ENCODE measurements at regions not wholly inside any gene's neighbourhood (a gene's known extent, or its start where the extent isn't known, plus 50 kb on each side); places are given as distances from the start of the nearest gene placed in this dataset.

DNA sequence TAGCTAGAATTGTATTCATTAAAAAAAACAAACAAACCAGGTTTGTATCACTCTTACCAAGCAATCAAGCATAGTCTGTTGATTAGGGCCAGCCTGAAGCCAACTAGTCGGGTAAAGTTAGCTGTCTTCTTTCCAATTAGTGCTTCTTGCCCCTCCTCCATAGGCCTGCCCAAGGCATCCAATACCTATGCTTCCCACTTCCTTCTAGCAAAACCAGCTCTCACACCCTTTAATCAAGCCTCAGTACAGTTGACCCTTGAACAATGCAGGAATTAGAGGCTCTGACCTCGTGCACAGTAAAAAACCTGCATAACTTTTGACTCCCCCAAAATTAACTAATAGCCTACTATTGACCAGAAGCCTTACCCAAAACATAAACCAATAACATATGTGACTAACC is 119.1 kb upstream of the DTNBP1 start:
- TF ChIP-seq POLR2A (IDR thresholded peaks at IDR 0.05) = no peak
- TF ChIP-seq, protein P1, sequence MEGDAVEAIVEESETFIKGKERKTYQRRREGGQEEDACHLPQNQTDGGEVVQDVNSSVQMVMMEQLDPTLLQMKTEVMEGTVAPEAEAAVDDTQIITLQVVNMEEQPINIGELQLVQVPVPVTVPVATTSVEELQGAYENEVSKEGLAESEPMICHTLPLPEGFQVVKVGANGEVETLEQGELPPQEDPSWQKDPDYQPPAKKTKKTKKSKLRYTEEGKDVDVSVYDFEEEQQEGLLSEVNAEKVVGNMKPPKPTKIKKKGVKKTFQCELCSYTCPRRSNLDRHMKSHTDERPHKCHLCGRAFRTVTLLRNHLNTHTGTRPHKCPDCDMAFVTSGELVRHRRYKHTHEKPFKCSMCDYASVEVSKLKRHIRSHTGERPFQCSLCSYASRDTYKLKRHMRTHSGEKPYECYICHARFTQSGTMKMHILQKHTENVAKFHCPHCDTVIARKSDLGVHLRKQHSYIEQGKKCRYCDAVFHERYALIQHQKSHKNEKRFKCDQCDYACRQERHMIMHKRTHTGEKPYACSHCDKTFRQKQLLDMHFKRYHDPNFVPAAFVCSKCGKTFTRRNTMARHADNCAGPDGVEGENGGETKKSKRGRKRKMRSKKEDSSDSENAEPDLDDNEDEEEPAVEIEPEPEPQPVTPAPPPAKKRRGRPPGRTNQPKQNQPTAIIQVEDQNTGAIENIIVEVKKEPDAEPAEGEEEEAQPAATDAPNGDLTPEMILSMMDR (IDR thresholded peaks at IDR 0.05) = no peak
- H3K4me3 ChIP-seq = no peak overlapping the region

GRCh38 chr6:15781333-15781732 is 118.5 kb upstream of the DTNBP1 start:
- no peaks in the 10 kb centered on the region for H3K27me3 ChIP-seq
- no peaks in the 10 kb centered on the region for H3K4me1 ChIP-seq

More for the DNA sequence above, 119.1 kb upstream of the DTNBP1 start:
- H3K27me3 ChIP-seq = no peaks in the 10 kb centered on the region
- H3K4me1 ChIP-seq = no peaks in the 10 kb centered on the region
- no peaks in the 10 kb centered on the region for H3K36me3 ChIP-seq
- DNase-seq = no peak
- intact Hi-C loops (cut with DNase I; ENCODE audit: low total_unique reads) = no loop called here
- no peak overlapping the region for H3K27ac ChIP-seq
- no peaks in the 10 kb centered on the region for H3K9me3 ChIP-seq

GRCh38 chr6:15780437-15780836 is 117.6 kb upstream of the DTNBP1 start:
- Histone ChIP-seq H3K4me3 (no peak overlapping the region), H3K36me3 (no peaks in the 10 kb centered on the region), H3K27ac (no peak overlapping the region), H3K9me3 (no peaks in the 10 kb centered on the region), H3K4me1 (no peaks in the 10 kb centered on the region), H3K27me3 (no peaks in the 10 kb centered on the region)
- intact Hi-C loops (cut with DNase I; ENCODE audit: low total_unique reads) = no loop called here
- DNase-seq = no peak
- TF ChIP-seq, protein P1 (IDR thresholded peaks at IDR 0.05) = no peak
- TF ChIP-seq POLR2A (IDR thresholded peaks at IDR 0.05) = no peak

More at GRCh38 chr6:15781333-15781732, 118.5 kb upstream of the DTNBP1 start:
- no peak overlapping the region for H3K27ac ChIP-seq
- TF ChIP-seq, protein P1 (IDR thresholded peaks at IDR 0.05) = no peak
- TF ChIP-seq POLR2A (IDR thresholded peaks at IDR 0.05) = no peak
- DNase-seq = no peak
- H3K4me3 ChIP-seq = no peak overlapping the region
- no peaks in the 10 kb centered on the region for H3K36me3 ChIP-seq
- no peaks in the 10 kb centered on the region for H3K9me3 ChIP-seq
- intact Hi-C loops (cut with DNase I; ENCODE audit: low total_unique reads) = no loop called here

- no peaks in the 10 kb centered on the region for H3K36me3 ChIP-seq
- no peaks in the 10 kb centered on the region for H3K27me3 ChIP-seq
- no peak for DNase-seq
- H3K27ac ChIP-seq = no peak overlapping the region
- intact Hi-C loops (cut with DNase I; ENCODE audit: low total_unique reads) = no loop called here
- H3K4me1 ChIP-seq = no peaks in the 10 kb centered on the region
- H3K4me3 ChIP-seq = no peak overlapping the region
- TF ChIP-seq POLR2A (IDR thresholded peaks at IDR 0.05) = no peak
- TF ChIP-seq, protein P1 (IDR thresholded peaks at IDR 0.05) = no peak
- no peaks in the 10 kb centered on the region for H3K9me3 ChIP-seq
These were observed 116.9 kb upstream of the DTNBP1 start for GRCh38 chr6:15779726-15780125.

DNA sequence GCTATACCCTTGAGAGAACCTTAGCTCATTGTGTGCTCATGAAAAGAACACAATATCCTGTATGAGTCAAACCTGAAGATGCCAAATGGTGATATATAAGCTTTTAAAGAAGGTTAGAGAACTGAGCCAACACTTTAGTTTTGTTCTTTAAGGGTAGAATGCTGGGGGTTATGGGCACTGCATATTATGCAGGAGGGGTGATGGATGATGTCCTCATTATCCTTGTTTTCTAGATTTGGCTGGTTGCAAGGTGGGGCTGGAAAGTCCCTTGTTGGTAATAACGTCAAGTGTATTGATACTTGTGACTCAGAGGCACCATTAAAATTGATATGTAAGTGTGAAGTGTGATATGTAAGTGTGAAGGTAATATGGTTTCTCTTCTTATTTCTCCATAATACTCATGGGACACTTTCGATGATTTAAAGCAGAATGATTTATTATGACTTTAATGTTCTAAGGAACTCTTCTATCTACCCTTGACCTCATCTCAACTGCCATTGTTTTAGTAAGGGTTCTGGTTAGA is 113.7 kb upstream of the DTNBP1 start:
- Histone ChIP-seq H3K27ac (no peak overlapping the region), H3K4me1 (no peaks in the 10 kb centered on the region), H3K36me3 (no peaks in the 10 kb centered on the region), H3K27me3 (no peaks in the 10 kb centered on the region), H3K9me3 (no peaks in the 10 kb centered on the region), H3K4me3 (no peak overlapping the region)
- intact Hi-C loops (cut with DNase I; ENCODE audit: low total_unique reads) = no loop called here
- DNase-seq = no peak
- TF ChIP-seq POLR2A (IDR thresholded peaks at IDR 0.05) = no peak
- TF ChIP-seq, protein P1 (IDR thresholded peaks at IDR 0.05) = no peak

Data from uterus (tissue), 3 donors.